GM10266 (cell line): ENCODE measurements at regions not wholly inside any gene's neighbourhood (a gene's known extent, or its start where the extent isn't known, plus 50 kb on each side); places are given as distances from the start of the nearest gene placed in this dataset.
"Not testable (repeated sequence)": the region's sequence is repeated elsewhere in the genome, so short reads cannot be mapped to it uniquely, and the experiment has no call there.

Experiments
- DNase-seq: peaks from one replicate; pipeline ENCODE4 v3.0.0; 2012; ENCODE audit errors: extremely low spot score
- TF ChIP-seq, protein P1 (sequence below): IDR thresholded peaks from 2 replicates; pipeline ENCODE4 v1.5.1; 2012; ENCODE audit warnings: mild to moderate bottlenecking, low read depth; ENCODE audit not compliant: control insufficient read depth, insufficient read depth; ENCODE audit errors: missing control alignments

DNA sequence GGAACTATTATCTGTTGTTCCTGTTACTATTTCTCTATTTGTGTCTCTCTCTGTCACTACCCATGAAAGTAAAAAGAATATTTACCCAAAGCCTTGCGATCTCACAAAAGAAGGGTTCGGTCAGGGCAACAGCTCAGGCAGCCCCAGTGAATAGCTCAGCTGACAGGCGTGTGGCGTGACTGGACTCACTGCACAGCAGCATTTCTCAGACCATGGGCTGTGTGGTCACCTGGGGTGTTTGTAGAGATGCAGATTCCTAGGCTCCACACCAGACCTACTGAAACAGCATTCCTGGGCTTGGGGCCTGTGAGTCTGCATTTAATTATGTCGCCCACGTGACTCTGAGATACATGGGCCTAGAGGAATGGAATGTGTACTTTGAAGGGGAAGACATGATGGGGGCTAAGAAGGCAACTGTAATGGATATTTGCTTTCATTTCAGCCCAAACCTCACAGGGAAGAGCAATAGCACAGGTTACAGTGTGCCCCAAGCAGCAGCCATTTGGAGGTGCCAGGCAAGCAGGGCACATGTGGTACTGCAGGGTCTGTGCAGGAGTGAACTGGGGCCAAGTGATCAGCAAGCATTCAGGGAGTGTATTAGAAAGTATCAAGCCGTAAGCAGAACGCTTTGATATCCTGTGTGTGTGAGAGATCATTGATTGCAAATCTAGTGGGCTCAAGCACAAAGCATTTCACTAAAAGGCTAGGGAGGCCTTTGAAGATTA, 90.4 kb upstream of the RBMS1 start:
- DNase-seq, result no peak
- TF ChIP-seq, protein P1, sequence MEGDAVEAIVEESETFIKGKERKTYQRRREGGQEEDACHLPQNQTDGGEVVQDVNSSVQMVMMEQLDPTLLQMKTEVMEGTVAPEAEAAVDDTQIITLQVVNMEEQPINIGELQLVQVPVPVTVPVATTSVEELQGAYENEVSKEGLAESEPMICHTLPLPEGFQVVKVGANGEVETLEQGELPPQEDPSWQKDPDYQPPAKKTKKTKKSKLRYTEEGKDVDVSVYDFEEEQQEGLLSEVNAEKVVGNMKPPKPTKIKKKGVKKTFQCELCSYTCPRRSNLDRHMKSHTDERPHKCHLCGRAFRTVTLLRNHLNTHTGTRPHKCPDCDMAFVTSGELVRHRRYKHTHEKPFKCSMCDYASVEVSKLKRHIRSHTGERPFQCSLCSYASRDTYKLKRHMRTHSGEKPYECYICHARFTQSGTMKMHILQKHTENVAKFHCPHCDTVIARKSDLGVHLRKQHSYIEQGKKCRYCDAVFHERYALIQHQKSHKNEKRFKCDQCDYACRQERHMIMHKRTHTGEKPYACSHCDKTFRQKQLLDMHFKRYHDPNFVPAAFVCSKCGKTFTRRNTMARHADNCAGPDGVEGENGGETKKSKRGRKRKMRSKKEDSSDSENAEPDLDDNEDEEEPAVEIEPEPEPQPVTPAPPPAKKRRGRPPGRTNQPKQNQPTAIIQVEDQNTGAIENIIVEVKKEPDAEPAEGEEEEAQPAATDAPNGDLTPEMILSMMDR, result no peak

DNA sequence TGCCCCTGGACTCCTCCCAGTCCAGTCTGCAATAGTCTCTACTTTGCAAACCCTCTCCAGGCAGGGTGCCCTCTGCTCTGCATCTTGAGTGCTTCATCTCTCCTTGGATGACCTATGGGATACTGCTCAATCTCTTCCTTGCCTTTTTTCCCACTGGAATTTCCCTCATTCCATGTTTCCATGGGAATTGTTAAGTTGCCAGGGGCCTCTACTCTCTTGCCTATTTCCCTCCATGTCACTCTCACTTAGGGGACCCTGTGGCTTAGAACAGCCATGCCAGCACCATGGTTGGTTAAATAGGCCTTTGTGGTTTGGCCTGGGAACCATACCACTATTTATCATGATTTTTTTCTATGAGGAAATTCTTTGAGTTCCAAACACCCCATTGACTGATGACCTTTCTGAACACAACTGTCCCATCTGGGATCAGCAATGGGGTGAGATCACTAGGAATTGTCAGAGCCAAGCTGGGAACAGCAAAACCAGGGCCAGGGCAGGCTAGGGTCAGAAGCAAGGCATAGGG, 91.4 kb upstream of the RBMS1 start:
- TF ChIP-seq, protein P1, result no peak
- no peak for DNase-seq

DNA sequence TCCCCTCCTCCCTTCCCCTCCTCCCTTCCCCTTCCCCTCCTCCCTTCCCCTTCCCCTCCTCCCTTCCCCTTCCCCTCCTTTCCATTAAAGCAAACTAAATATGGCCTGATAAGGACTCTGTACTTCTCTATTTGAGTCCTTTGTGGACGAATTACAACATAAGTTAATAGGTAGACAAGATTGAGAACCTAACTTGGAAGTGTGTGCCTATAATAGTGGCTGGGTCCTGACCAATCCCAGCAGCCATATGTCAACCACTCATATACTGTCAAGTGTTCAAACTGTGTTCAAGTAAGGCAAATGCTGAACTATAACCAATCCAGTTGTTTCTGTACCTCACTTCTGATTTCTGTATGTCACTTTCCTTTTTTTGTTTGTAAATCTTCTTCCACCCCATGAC, 97.1 kb upstream of the RBMS1 start:
- no peak for DNase-seq
- TF ChIP-seq, protein P1, result no peak

DNA sequence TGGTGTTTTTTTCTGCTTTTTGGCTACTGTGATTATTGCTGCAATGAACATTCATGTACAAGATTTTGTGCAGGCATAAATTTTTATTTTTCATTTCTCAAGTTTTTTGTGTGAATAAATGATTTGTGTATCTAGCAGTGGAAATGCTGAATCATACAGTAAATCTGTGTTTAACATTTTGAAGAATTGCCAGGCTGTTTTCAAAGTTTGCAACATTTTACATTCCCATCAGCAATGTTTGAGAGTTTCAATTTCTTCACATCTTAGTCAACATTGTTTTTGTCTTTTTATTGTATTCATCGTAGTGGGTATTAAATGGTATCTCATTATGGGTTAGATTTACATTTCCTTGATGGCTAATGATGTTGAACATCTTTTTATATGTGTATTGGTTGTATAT, 98.8 kb upstream of the RBMS1 start:
- TF ChIP-seq, protein P1, result no peak
- DNase-seq, result no peak

DNA sequence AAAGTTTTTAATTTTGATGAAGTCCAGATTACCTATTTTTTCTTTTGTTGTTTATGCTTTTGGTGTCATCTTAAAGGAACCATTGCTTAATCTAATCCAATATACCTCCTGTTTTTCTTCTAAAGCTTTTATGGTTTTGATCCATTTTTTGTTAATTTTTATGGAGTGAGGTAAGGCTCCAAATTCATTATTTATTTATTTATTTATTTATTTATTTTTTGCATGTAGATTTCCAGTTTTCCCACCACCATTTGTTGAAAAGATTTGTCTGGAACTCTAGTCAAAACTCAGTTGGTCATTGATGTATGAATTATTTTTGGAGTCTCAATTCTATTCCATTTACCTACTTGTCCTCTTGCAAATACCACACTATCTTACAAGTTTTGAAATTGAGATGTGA, 99.4 kb upstream of the RBMS1 start:
- TF ChIP-seq, protein P1, result no peak
- DNase-seq, result no peak

DNA sequence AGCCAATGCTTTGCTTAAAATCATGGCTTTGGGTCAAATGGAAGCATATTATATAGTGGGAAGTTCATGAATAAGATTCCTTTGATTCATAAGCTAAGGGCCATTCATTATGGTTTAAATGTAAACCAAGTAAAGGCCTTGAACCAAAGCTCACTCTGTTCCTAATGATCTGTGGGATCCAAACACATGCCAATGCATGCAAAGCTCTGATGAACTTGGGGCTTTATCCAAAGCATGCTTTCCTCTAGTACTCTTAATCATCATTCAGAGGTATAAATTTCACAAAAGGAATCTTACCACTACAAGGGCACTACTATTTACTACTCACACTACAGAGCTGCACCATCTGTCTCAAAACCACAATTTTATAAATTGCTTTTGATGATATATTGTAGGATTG, 102.8 kb upstream of the RBMS1 start:
- TF ChIP-seq, protein P1, result no peak

DNA sequence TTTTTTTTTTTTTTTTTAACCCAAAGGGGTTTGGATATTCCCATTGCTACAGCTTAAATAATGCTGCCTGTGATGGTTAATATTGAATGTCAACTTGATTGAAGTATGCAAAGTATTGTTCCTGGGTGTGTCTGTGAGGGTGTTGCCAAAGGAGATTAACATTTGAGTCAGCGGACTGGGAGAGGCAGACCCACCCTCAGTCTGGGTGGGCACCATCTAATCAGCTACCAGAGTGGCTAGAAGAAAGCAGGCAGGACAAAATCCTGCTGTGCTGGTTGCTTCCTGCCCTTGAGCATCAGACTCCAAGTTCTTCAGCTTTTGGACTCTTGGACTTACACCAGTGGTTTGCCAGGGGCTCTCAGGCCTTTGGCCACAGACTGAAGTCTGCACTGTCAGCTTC, 106.8 kb upstream of the RBMS1 start:
- DNase-seq, result not testable (repeated sequence)

More for the DNA sequence above, 102.8 kb upstream of the RBMS1 start:
- no peak for DNase-seq

DNA sequence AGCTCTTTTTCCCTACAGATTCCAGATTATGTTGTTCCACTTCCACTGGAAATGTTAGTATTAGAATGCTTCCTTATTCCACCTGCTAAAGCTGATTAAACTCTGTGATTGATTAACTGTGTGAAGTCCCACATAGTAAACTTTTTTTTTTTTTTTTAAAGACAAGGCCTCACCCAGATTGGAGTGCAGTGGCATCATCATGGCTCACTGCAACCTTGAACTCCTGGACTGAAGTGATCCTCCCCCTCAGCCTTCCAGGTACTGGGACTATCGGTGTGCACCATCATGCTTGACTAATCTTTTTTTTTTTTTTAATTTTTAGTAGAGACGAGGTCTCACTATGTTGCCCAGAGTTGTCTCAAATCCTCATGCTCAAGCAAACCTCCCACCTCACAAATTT, 108.5 kb upstream of the RBMS1 start:
- no peak for DNase-seq
- TF ChIP-seq, protein P1, result no peak
